ENCODE measurements at regions not wholly inside any gene's neighbourhood (a gene's known extent, or its start where the extent isn't known, plus 50 kb on each side); places are given as distances from the start of the nearest gene placed in this dataset.

DNA sequence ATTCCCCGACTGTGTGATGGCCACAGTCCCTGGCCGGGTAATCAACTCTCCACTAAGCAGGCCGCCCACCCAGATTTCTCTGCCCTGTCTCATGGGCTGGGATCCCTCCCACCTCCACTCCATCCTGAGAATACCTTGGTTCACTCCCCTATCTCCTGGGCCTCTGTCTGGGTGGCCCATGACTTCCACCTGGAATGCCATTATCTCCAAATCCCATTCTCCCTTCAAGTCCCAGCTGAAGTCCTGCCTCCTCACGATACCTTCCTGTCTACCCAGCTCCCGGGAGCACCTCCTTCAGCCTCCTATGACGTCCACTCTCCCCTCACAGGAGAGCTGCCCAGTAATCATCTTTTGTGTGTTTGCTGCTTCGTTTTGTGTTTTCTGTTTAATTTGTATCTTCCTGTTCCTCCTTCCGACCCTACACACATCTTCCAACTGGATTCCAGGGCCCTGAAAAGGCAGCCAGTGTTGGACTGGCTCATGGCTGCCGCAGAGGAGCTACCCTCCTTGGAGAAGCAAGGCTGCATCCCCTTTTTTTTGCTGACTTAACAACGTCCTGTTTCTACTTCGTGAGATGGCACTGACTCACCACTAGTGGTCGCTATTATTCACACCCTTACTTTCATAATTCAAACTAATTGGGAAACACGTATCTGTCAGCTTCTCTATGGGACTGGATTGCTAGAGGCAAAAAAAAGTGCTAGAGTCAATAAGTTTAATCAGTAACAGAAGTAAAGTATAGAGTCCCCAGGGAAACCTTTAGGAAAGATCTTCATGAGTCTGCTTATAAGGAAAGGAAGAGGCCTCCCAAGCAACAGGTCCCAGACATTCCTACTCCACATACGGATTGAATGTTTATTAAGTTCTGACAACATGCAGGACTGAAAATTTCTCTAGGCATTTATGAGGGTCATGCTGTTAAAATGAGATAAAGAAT lies 171.9 kb upstream of the GATA6 start:
- peak; percentile 44 for DNase-seq

GRCh38 chr18:21998486-21998885 lies 170.9 kb upstream of the GATA6 start:
- no peak for DNase-seq

- no peak for DNase-seq
Measured at GRCh38 chr18:22001912-22002487, 167.4 kb upstream of the GATA6 start.

- DNase-seq, result no peak
Measured at GRCh38 chr18:22005191-22005841, 164.1 kb upstream of the GATA6 start.

- DNase-seq, result no peak
Measured at GRCh38 chr18:22006458-22006857, 162.9 kb upstream of the GATA6 start.

- DNase-seq, result no peak
Measured at GRCh38 chr18:22009242-22009641, 160.1 kb upstream of the GATA6 start.

DNA sequence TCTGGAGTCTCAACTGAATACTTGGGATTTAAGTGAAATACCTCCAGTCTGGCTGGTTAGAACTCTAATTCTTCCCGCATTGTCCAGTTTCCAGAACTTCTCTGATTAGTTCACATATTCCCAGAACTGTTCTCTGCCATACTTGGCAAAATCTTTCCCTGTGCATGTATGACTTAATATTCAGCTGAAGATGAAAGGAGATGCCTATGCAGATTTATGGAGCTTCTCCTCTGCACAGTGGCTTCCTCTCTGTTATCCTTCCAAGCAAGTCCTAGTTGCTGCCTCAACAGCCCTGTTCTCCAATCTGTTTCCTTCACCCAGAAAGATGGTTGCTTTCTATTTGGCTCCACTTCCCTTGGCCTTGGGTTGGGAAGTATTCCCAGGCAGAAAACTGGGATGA lies 155.4 kb upstream of the GATA6 start:
- DNase-seq, result no peak

GRCh38 chr18:22015156-22015555 lies 154.2 kb upstream of the GATA6 start:
- no peak for DNase-seq

- no peak for DNase-seq
Measured at GRCh38 chr18:22018366-22018765, 151.0 kb upstream of the GATA6 start.

DNA sequence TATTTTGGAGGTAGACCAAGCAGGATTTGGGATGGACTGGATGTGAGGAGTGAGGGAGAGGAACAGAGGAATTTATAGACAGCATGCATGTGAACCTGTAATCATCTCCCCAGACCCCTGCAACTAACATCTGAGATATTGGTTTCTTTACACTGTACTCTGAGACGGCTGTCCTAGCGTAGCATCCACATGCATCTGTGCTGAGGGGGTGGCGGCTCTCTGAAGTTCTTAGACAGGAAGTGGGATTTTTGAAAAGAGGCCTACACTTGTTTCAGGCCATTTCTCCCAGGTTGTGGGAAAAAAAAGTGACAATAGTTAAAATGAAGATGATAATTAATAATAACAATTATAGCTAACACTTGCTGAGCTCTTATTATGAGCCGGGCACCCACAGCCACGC lies 150.2 kb upstream of the GATA6 start:
- no peak for DNase-seq

DNA sequence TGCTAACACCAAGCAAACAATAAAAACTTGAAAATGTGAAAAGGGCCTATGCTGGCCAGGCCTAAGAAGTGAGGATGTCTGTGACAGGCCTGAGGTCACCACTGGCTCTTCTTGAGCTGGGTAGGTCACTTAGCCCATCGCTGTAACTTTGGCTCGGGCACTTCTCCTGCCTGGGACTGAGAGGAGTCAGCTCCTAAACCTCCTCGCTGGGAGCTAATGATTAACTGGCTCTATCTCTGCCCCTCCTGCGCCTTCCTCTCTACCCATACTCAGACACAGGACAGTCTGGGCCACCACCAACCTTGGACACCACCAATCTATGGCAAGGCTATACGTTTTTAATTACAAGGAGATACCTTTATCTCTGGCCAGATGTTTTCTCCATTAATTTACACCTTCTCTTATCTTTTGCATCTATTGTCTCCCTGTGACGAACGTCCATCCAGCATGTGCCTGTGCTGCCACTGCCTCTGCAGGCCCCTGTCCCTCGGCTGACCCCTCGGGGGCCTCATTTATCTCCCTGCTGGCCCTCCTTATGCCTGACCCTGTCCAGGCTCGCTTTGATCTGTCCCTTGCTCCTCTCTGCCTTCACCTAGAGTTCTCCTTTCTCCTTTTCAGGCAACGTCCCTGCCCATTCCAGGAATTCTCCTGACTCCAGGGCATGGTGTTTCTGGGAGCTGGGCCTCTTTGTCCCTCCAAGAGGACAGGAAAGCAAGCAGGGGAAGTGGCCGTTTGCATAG lies 149.1 kb upstream of the GATA6 start:
- DNase-seq, result no peak

DNA sequence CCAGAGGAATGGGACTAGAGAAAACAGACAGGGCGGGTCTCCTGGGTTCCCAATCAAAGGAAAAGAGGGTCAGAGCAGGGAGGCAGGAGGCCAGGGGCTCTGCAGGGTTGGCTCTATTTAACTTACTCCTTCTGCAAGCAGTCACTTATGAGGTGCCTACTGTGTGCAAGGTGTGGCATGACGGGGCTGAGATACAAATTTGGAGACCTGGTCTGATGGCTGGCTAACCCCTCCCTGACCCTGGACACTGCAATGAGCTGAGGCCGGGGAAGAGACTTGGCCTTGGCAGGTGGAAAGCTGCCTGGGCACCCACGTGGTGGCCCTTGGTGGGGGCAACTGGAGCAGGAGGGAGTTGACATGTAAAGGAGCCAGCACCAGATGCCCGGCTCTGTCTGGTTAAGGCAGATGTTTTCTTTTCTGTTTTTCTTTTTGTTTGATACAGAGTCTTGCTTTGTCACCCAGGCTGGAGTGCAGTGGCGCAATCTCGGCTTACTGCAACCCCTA lies 148.5 kb upstream of the GATA6 start:
- DNase-seq, result no peak

- no peak for DNase-seq
Measured at GRCh38 chr18:22021701-22022100, 147.7 kb upstream of the GATA6 start.

GRCh38 chr18:22024924-22025323 lies 144.5 kb upstream of the GATA6 start:
- no peak for DNase-seq

DNA sequence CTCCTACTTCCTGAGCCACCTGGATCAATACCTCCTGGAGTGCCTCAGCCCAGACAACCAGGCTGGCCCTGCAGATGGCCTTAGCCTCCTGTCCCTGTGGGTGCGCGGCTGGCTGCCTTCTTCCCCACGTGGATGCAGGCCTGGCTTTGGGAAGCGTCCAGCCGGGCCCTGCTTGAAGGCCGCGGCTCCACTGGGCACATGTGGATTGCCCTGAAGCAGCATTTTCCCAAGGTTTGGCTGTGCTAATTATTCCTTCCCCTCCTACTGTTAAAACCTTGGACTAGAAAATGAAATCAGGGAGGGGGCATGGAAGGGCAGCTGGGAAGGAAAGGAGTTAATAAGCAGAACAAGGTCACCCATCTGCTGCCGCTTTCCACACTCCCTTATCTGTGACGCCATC lies 143.0 kb upstream of the GATA6 start:
- DNase-seq, result no peak

GRCh38 chr18:22026889-22027288 lies 142.5 kb upstream of the GATA6 start:
- DNase-seq, result no peak

DNA sequence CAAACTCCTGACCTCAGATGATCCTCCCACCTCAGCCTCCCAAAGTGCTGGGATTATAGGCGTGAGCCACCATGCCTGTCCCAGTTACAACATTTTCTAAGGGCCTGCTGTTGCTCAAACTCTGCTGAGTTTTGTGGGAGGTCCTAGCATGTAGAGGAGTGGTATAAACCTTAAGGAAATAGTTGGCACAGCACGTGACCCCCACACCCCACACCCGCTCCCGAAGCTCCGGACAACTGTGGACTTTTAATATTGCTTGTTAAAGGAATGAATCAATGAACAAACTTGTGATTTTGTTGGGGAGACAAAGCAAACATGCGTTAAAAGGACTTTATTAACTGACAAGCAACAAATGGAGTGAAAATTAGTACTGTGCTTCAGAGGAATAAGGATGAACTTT lies 137.8 kb upstream of the GATA6 start:
- no peak for DNase-seq

- DNase-seq, result no peak
Measured at GRCh38 chr18:22032392-22032961, 136.9 kb upstream of the GATA6 start.

DNA sequence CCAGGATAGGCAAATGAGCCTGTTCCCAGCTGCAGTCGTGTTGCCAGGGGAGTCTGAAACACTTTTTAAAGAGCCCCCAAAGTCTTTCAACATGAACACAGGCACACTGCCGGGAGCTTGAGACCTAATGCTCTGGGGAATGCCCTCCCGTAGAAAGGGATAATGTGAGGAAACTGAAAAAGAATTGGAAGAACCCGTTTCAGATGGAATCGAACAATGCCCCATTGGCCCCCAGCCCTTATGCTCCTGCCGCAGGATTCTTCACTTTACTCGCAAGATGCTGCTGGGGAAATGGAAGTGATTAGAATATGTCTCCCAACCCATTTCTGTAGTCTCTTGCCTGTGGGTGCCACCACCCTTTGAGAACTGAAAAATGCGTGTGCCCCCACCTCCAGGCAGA lies 136.3 kb upstream of the GATA6 start:
- no peak for DNase-seq

- DNase-seq, result no peak
Measured at GRCh38 chr18:22034276-22034675, 135.1 kb upstream of the GATA6 start.

- no peak for DNase-seq
Measured at GRCh38 chr18:22040533-22040932, 128.9 kb upstream of the GATA6 start.

GRCh38 chr18:22043837-22044236 lies 125.6 kb upstream of the GATA6 start:
- DNase-seq, result no peak

Data from CD4-positive, alpha-beta T cell treated with Interleukin-10 for 1 hour (primary cell).